NCI-H446 treated with DMSO at 0.1 percent for 48 hours (cell line): ENCODE measurements at regions not wholly inside any gene's neighbourhood (a gene's known extent, or its start where the extent isn't known, plus 50 kb on each side); places are given as distances from the start of the nearest gene placed in this dataset.

Experiments used
- DNase-seq: peaks from one replicate; lab custom pipeline; 2025; lab: John Stamatoyannopoulos, UW

DNA sequence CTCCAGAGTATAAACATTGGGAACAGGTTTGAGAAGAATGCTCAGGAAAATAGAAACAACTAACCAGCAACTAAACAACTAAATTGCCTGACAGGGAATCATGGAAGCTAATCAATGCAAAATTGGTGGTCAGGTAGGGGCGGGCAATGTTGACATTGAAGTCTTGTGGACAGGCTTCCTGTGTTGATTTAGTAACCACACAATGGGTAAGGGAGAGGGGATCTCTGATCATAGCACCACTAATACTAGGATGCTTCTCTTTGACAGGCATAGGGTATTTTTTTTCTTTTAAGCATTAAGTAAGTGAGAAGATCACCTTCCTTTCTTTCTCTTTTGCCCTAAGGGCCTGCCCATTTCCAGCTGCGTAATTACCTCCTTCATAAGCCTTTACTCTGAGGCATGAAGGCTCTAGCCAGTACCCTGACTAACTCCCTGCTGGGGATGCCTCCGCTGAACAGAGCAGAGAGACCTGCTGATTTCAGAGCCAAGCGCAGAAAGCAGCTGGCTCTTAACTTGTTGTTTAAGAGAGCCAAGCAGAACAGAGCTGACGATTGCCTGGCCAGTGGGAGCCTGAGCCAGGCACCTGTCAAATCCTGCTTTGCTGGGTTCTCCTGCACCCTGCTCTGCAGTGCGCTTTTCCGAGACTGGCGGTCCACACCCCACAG is 118.7 kb downstream of the BMP2 start:
- no peak for DNase-seq

DNA sequence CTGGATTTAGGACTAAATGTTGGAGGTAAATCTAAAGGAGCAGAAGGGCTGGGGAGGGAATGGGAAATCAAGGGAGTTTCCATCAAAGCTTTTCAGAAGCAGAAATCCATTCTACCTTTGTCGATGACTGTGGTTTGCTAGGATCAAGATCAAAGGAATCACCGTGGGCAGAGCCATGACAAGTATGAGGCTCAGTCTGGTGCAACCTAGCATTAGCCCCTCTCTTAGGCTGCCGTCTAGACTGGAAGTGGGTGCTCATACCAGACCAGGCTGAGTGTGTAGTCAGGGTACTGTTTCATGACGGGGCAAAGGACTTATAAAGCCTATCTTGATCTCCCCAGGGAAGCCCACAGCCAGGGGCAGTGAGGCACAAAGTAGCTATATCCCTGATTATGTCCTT is 120.5 kb downstream of the BMP2 start:
- no peak for DNase-seq

- DNase-seq = no peak
These were observed 121.4 kb downstream of the BMP2 start for GRCh38 chr20:6888736-6889395.

GRCh38 chr20:6892724-6893123 is 125.2 kb downstream of the BMP2 start:
- no peak for DNase-seq

DNA sequence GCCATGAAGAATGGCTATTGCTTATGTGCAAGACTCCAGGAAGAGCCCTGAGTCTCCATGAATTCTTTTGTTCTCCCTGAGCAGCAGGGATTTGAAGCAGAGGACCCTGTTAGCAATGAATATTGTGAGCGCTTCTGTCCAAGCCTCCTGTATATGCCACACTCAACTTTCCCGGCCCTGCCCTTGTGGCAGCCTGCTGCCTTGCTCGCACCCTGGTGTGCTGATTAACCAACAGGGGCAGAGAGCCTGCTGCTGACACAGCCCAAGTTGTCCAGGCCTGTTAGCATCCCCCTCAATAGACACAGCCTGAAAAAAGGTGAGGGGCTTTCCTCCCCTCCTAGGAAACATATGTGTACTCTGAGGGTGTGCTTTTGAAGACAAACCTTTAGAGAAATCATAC is 131.4 kb downstream of the BMP2 start:
- no peak for DNase-seq

GRCh38 chr20:6906871-6907270 is 139.4 kb downstream of the BMP2 start:
- no peak for DNase-seq

GRCh38 chr20:6908673-6909072 is 141.2 kb downstream of the BMP2 start:
- DNase-seq = no peak

GRCh38 chr20:6909608-6910007 is 142.1 kb downstream of the BMP2 start:
- DNase-seq = no peak

DNA sequence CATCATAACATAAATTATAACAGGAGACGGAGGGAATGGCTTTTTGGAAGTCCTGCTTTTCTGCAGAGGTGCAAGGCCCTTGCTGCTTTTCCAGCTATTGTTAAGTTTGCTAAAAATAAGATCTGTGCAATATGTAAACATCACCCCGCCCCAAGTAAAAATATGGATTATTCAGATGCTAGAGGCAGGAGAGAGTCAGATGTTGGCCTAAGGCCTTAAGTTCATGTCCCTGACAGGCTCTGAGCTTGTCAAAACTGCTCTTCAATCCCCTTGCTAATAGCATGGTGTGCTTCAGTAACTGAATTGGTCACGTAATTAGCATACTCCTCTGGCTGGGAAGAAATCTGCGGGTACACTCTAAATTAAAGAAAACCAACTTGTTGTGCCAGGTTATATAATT is 147.5 kb downstream of the BMP2 start:
- DNase-seq = no peak

DNA sequence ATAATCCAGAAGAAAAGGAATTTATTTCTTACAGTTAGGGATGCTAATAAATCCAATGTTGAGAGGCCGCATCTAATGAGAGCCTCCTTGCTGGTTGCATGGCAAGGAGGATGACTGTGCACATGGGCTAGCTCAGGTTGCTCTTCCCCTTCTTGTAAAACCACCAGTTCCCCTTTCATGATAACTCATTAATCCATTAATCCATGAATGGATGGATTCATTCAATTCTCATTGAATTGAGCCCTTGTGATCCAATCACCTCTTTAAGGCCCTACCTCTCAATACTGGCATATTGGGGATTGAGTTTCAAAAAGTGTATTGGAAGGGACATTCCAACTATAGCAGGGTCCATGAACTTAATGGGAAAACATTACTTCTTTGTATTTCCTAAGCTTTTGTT is 149.5 kb downstream of the BMP2 start:
- no peak for DNase-seq

- no peak for DNase-seq
These were observed 152.4 kb downstream of the BMP2 start for GRCh38 chr20:6919792-6920468.

DNA sequence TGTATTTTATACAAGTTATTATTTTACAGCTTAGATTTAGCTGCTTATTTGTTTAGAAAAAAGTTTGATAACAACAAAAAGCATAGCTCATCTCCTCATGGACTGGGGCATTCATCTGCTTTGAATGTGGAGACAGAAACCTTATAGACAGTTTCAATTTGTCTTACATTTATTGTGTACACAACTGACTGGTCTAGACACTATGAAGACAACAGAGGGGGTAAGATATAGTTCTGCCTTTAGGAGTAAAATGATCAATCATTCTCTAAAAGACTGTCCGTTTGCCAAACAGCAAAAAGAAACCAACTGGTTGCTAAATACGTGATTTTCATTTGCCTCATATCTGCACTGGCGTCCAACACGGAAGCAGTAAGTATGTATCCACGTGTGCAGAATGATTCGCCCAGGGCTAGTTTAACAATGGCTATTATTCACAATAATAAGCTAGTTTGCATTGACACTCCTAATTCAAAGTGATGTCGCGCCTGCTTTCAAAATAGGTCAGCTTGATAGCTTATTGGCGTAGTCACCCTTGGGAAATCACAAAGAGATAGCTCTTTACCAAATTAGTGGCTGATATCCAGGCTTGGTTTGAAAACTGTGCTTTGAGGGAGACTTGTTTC is 153.6 kb downstream of the BMP2 start:
- no peak for DNase-seq

GRCh38 chr20:6921717-6922386 is 154.4 kb downstream of the BMP2 start:
- no peak for DNase-seq

DNA sequence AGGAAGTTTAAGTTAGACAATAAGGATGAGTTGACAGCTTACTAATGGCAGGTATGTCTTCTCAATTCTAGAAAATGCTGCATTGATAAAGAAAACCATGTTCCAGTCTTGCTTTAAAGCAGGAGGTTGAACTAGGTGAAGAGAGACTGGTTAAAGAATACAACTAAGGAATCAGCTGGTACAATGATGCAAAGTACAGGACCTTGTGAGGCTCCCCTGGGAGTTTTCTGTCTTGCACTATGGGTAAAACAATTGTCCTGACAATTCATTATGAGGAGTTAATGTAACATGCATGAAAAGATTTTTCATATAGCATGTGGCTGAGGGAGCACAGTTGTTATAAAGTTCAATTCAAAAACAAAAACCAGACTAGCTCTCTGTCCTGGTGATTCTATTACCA is 157.2 kb downstream of the BMP2 start:
- DNase-seq = no peak

DNA sequence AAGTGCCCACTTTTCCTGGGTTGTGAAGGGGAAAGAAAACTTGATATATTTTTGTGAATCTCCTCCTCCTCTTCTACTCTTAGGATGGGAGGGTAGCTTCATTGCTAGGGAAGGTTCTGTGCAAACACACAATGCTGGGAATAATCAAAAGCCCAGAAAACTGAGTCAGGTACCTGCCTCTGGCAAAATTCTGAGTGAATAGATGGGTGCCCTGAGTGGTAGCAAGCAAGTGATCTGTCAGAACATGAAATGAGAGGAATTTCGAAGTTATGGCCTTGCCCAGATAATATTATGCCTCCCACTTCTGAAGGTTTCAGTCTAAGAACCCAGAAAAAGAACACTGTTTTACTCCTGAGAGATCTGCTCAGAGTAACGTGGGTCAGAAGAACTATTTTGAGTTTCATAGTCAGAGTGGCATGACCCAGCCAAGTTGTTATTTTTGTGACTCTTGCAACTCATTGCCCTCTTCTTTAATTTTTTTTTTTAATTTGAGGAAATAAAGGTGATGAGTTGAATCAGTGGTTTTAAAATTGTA is 158.3 kb downstream of the BMP2 start:
- no peak for DNase-seq

- DNase-seq = no peak
These were observed 172.6 kb downstream of the BMP2 start for GRCh38 chr20:6940048-6940447.

- no peak for DNase-seq
These were observed 173.4 kb downstream of the BMP2 start for GRCh38 chr20:6940876-6941275.

DNA sequence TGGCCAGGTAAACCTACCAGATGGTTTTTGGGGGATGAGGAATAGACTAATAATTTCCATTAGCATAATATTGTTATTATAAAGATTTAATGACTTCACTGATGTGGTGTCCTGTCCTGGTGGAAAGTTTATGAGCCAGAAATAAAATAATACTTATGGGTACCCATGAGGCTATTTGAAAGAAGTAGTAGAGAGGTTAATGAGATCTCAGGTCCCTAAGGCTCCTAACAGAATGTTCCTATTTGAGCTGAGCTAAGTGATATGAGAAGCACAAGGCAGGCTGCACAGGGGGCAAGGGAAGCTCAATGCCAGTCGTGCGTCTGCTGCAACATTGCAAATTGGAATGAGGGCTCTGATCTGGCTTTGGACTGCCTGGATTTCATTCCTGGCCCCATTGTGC is 174.1 kb downstream of the BMP2 start:
- DNase-seq = no peak

DNA sequence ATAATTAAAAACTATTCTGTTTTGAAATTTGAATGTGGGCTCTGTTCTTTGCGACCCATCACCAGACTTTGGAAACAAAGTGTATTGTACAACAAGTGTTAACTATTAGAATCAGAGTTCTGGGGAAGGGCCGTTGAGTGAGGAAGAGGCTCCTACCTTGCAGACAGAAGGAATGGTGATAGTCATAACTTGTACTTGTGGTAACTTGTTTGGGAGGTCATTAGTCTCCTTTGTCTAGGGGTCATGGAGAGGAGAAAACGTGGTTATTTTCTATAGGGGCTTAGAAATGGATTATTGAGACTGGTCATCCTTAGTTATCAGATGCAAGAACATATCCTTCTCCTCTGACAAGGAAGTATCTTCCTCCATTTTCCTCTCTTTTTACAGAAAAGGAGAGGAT is 174.8 kb downstream of the BMP2 start:
- no peak for DNase-seq

- DNase-seq = no peak
These were observed 176.8 kb downstream of the BMP2 start for GRCh38 chr20:6944292-6944691.

DNA sequence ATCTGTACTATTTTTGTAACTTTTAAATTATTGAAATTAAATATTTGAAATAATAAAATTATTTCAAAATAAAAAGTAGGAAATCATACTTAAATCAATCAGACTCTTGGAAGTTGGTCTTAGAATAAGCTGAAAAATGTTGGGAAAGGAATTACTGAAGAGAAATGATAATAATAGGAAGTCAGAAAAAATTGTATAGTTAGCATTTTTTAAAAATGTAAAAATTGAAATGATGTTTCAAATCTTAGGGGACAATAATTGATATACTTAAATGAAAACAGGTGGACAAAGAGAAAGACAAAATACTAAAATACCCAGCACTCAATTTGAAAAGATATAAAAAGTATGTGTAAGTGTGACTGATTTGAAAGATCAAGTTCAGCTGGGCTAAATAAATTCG is 186.1 kb downstream of the BMP2 start:
- DNase-seq = no peak

DNA sequence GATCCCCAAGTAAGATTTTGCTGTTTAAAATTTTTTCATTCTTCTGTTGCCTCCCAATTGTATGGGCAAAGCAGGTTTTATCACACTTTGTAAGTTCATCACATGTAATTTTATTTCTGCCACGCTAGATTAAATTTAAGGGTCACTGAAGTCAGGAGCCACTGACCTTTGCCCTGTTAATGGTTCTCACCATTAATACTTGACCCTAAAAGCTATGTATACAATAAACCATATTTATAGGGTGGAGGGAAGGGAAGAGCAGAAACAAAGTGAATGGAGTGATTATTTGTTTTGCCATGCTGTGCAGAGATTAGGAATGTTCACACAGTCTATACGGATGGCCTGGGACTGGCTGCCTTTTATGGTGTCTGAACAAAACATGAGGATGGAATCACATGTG is 186.7 kb downstream of the BMP2 start:
- DNase-seq = no peak
